ENCODE measurements at regions not wholly inside any gene's neighbourhood (a gene's known extent, or its start where the extent isn't known, plus 50 kb on each side); places are given as distances from the start of the nearest gene placed in this dataset.

DNA sequence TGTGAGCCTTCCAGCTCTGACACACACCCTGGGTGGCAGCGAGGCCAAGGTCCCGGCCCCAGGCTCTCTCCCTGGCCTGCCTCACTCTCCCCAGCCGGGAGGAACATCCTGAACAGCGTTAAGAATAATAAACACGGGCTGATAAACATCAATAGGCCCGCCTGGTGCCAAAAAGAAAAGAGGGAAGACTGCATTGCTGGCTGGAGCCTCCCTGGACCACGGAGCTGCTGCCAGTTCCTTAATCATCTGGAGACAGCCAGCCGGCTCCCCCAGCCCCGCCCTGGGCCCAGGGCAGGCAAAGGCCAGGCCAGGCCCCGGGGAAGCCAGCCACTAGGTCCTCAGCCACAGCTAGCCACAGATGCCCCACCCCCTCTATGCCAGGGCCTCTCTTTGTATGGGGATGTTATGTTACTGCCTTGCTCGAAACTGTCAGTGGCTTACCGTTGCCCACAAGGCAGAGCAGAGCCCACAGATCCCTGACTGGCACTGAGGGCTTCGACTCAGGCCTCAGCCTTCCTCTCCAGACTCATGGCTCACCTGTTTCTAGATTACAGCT lies 293.7 kb downstream of the DYSF start:
- TF ChIP-seq CTCF (IDR thresholded peaks at IDR 0.05) (no peak), POLR2A (IDR thresholded peaks at IDR 0.05) (no peak)

All from heart left ventricle (tissue), 13 donors.